Embryonic facial prominence (tissue), 1 donor: ENCODE measurements at regions not wholly inside any gene's neighbourhood (a gene's known extent, or its start where the extent isn't known, plus 50 kb on each side); places are given as distances from the start of the nearest gene placed in this dataset.
"Not testable (repeated sequence)": the region's sequence is repeated elsewhere in the genome, so short reads cannot be mapped to it uniquely, and the experiment has no call there.

Source experiments
- DNase-seq: peaks from one replicate; pipeline ENCODE4 v3.0.0-alpha.2; 2016; ENCODE audit errors: extremely low spot score

DNA sequence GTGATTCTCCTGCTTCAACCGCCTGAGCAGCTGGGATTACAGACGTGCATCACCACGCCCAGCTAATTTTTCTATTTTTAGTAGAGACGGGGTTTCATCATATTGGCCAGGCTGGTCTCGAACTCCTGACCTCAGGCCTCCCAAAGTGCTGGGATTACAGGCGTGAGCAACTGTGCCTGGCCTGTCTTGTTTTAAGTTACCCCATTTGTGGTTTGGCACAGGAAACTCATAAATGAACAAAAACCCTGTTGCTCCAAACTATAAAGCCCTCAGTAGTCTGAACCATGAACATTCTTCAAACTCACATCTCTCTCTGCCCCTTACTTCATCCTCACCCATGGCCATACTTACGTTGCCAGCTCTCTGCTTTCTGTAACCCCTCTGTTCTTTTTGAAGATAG lies 61.7 kb downstream of the RHOU start:
- not testable (repeated sequence) for DNase-seq

DNA sequence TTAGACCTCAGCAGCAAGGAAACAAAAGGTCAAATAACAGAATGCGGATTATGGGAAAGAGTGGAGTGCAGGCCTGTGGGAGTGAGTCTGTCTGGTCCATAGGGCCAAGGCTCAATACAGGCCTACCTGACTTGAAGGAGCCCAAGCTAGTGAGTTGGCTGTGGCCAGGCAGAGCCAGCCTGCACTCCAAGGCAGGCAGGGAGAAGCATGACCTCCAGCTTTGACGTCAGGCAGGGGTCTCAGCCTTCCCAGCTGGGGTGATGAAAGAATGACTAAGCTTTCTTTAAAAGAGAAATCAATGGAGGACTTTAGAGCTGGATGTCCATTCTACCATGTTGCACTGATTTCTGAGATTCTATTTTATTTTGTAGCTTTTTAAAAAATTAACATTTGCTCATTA lies 62.8 kb downstream of the RHOU start:
- DNase-seq = no peak

DNA sequence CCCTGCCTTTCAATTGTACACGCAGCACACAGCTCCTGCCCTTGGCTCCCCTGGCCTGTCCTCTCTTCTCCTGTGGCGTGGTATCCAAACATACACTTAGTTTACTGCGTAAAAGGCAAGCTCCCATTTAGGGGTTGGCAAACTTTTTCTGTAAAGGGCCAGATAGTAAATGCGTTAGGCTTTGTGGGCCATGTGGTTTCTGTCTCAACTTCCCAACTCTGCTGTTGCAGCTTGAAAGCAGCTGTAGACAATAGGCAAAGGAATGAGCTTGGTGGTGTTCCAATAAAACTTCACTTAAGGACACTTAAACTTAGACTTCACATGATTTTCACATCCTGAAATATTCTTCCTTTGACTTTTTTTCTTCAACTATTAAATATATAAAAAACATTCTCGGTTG lies 63.3 kb downstream of the RHOU start:
- DNase-seq = no peak

- no peak for DNase-seq
Measured at GRCh38 chr1:228799924-228800323, 64.6 kb downstream of the RHOU start.

DNA sequence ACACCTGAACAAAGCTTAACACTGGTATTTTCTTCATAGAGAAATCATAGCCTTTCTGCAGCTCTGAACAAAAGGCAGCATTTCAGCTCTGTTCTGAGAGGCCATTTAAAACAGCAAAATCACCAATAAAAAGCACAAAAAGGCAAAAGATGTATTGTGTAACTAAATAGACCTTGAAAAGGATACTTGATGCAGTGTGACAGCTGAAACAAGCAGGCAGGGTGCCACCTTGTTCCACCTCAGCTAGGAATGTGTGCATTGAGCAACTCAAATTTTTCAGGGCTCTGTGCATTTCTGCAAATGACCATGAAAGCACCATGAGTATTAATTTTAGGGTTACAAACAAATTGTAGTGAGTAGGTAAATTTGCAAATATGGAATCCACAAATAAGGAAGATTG lies 65.8 kb downstream of the RHOU start:
- no peak for DNase-seq

DNA sequence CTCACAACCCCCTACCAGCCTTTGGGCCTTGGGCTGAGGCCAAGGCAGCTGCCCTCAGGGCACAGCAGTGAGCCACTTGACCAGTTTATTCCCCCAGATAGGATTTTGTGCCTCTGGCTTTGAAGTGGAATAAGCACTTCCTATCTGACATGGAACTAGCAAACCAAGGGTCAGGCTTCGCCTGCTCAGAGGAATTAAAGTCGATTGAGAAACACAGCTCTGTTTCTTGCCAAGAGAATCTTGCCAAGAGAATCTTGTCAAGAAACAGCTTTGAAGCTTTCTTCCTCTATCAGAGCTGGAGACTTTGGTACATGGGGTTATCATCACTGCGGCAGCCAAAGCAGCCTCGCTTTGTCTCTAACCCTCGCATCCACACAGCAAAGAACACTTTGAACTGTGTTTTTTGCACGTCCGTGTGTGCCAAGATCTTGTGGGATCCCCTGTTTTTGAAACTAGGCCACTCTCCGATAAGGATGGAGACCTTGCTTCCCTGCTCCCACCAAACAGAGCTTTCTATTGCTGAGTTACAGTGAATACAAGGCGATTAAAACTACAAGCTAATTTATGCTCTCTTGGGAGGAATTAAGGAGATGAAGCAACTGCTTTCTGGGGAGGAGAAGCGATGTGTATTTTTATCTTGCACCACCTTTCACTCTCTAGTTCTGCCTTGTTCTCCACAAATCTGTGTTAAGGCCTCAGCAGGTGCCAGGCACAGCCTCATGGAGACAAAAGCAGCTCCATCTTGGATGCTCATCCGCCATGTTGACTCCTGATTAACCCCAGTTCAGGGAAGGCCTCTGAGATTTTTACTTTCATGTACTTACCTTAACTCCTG lies 67.3 kb downstream of the RHOU start:
- DNase-seq = no peak

DNA sequence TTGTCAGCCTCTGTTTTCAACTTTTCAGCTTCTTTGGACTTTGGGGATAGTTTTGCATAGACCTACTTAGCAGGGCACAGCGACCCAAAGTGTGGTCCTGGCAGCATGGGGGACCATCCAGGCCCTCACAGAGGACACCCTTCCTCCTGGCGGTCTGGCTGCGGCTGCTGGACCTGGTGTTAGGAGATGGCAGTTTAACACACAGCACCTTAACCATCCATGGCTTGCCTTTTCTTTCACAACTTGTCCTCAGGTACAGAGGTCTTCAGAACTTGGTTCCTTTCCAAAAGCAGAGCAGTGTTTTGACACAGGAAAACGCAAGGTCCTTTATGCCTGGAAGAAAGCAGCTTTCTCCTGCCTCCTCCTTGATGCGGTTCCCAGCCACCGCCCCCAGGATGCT lies 68.1 kb downstream of the RHOU start:
- no peak for DNase-seq

- DNase-seq = no peak
Measured at GRCh38 chr1:228804173-228804572, 68.9 kb downstream of the RHOU start.

GRCh38 chr1:228804640-228805413 lies 69.5 kb downstream of the RHOU start:
- DNase-seq = no peak

GRCh38 chr1:228807904-228808605 lies 72.8 kb downstream of the RHOU start:
- no peak for DNase-seq

GRCh38 chr1:228809621-228810394 lies 74.5 kb downstream of the RHOU start:
- no peak for DNase-seq

GRCh38 chr1:228810395-228810758 lies 75.1 kb downstream of the RHOU start:
- DNase-seq = no peak

DNA sequence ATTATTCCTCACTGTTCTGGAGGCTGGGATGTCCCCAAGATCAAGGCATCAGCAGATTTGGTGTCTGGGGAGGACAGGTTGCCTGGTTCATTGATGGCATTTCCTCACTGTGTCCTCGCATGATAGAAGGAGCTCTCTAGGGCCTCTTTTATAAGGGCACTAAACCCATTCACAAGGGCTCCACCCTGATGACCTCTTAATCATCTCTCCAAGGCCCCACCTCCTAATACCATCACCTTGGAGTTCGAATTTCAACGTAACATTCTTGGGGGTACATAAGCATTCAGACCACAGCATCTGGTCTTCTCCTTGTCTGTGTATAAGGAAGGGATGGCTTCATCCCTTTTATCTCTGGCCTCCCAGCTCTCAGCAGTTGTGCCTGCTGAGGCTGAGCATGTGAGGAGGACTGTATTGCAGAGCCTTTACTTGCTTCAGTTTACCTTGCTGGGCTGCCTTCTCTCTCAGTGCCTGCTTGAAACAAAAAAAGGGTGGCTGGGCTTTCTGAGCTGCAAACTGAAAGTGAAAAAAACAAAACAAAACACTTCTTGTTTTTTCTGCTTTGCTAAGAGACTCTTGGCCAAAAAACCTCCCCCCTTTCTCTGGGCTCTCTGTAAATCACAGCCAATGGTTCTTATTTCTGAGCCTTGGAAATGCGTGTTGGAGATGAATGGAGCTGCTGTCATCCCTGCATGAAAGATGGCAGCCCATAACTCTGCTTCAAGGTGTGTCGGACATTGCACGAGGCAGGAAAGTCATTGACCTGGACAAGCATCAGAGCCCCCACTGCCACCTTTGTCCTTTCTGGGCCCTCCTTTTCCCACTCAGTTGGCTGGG lies 75.8 kb downstream of the RHOU start:
- DNase-seq = no peak

DNA sequence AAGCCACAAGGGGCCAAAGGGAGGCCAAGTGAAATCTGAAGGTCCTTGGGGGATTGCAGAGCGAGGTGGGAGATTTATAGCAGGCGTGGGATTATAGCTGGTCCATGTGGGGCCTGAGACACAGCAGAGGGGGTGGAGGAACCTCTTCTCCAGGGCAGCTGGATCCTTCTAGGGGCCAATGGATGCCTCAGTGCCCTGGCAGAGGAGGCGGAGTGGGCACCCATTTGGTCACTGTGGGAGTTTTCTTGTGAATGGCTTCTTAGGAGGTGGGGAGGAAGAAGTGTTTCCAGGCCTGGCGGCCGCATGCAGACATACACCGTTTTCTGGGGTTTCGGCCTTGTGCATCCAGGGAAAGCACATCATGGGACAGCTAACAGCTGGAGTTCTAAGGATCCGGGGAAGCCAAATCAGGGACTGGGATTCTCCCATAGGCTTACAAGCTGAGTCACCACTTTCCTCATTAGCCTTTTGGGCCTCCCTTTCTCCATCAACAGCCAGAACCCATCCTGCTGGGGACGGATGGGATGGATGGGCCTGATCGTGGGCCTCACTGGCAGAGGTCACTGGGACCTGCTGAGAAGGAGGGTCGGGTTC lies 76.5 kb downstream of the RHOU start:
- no peak for DNase-seq

DNA sequence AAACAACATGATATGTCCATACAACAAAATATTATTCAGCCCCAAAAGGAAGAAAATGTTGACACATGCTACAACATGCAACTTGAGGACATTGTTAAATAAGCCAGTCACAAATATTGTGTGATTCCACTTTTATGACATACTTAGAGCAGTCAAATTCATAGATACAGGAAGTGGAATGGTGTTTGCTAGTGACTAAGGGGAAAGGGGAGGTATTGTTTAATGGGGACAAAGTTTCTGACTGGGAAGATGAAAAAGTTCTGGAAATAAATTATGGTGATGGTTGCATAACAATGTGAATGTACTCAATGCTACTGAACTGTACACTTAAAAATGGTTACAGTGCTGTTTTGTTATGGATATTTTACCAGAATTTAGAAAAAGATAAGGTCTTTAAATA lies 77.7 kb downstream of the RHOU start:
- DNase-seq = no peak

- DNase-seq = no peak
Measured at GRCh38 chr1:228814176-228814575, 78.9 kb downstream of the RHOU start.

DNA sequence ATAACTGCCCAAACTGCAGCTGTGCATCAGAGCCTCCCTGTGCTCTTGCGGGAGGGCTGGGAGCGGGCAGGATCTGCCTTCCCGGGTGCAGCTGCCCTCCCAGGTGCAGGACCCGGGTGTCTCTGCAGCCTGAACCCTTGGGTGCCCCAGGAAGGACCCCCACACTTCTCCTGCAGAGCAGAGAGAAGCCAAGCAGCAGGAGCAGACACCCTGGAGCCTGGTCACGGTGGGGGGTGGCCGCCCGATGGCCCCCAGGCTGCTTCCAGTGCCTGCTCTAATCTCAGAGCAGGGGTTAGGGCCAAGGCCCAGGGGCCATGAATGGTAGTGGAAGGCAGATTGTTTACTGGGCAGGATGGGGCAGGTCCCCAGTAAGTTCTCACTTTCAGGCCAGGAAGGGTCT lies 83.0 kb downstream of the RHOU start:
- no peak for DNase-seq

GRCh38 chr1:228818928-228819630 lies 83.8 kb downstream of the RHOU start:
- no peak for DNase-seq

DNA sequence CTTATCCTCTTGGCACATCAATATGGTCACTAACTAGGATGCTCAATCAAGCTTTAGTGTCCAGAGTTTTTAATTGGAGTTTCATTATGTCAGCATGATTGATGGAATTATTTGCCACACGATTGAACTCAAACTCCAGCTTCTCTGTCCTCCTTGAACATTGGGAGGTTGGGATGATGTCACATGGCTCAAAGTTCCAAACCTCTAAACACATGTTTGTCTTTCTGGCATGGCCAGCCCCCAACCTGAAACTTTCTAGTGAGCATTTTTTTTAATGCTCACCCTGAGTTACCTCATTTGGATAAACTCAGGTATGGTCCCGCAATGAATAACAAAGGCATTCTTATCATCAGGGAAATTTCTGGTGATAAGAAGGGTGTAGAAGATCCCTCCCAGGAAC lies 86.0 kb downstream of the RHOU start:
- DNase-seq = no peak

DNA sequence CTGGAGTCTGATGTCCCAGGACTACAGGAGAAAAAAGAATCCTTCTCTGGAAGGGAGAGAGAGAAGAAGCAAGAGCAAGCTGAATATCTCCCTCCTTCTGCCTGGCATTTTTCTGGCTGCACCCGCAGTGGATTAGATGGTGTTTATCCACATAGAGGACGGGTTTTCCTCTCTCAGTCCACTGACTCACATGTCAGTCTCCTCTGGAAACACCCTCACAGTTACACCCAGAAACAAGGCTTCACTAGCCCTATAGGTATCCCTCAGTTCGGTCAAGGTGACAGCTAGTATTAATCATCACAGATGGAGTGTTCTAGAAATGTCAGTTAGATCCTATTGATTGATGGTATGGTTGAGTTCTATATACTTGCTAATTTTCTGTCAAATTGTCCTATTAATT lies 87.9 kb downstream of the RHOU start:
- DNase-seq = no peak
